ENCODE measurements at regions not wholly inside any gene's neighbourhood (a gene's known extent, or its start where the extent isn't known, plus 50 kb on each side); places are given as distances from the start of the nearest gene placed in this dataset.

DNA sequence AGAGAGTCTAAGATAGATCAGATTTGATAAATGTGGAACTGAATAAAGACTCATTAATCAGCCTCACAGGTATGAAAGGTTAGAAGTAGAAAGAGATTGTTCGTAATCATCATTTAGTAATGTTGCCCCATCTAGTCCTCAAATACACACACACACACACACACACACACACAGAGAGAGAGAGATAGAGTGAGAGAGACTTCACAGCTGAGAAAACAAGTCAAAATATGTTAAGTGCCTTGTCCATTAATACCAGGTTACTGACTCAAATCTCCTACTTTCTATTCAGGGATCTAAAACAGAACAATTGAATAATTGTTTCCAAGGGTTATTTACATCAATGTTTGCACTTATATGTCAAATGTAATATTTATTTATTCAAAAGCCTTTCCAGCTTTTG lies 284.6 kb downstream of the MRPS30 start:
- TF ChIP-seq, protein P1, sequence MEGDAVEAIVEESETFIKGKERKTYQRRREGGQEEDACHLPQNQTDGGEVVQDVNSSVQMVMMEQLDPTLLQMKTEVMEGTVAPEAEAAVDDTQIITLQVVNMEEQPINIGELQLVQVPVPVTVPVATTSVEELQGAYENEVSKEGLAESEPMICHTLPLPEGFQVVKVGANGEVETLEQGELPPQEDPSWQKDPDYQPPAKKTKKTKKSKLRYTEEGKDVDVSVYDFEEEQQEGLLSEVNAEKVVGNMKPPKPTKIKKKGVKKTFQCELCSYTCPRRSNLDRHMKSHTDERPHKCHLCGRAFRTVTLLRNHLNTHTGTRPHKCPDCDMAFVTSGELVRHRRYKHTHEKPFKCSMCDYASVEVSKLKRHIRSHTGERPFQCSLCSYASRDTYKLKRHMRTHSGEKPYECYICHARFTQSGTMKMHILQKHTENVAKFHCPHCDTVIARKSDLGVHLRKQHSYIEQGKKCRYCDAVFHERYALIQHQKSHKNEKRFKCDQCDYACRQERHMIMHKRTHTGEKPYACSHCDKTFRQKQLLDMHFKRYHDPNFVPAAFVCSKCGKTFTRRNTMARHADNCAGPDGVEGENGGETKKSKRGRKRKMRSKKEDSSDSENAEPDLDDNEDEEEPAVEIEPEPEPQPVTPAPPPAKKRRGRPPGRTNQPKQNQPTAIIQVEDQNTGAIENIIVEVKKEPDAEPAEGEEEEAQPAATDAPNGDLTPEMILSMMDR (IDR thresholded peaks at IDR 0.05), result no peak
- TF ChIP-seq POLR2AphosphoS5 (IDR thresholded peaks at IDR 0.05), result no peak
